NCI-H1417 (cell line): ENCODE measurements at regions not wholly inside any gene's neighbourhood (a gene's known extent, or its start where the extent isn't known, plus 50 kb on each side); places are given as distances from the start of the nearest gene placed in this dataset.
"Not testable (repeated sequence)": the region's sequence is repeated elsewhere in the genome, so short reads cannot be mapped to it uniquely, and the experiment has no call there.

Experiments used
- DNase-seq, 3 experiments: peaks; one replicate each; lab custom pipeline; 2025; lab: John Stamatoyannopoulos, UW

- no peak for DNase-seq
Observed at GRCh38 chr2:128613876-128614275, 295.2 kb upstream of the HS6ST1 start.

GRCh38 chr2:128614907-128615306, 296.2 kb upstream of the HS6ST1 start:
- not testable (repeated sequence) for DNase-seq

GRCh38 chr2:128615571-128615970, 296.9 kb upstream of the HS6ST1 start:
- DNase-seq: no peak

- DNase-seq: no peak
Observed at GRCh38 chr2:128617029-128617590, 298.4 kb upstream of the HS6ST1 start.

- DNase-seq: no peak
Observed at GRCh38 chr2:128617661-128618060, 299.0 kb upstream of the HS6ST1 start.

DNA sequence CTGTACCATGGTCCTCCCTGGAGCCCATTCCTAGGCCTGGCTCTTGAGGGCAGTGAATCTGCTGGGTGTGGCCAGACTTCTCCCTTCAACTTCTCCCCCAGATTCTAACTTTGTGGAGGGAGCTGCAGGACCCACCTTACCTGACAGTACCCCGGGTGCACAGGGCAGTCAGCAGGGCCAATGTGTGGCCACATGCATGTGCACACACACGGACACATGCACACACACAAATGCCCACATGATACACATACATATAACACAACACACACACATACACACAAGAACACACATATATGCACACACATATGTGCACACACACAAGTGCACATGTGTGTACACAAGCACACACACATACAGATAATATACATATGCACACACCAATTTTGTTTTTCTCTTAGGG, 300.0 kb upstream of the HS6ST1 start:
- DNase-seq: no peak

DNA sequence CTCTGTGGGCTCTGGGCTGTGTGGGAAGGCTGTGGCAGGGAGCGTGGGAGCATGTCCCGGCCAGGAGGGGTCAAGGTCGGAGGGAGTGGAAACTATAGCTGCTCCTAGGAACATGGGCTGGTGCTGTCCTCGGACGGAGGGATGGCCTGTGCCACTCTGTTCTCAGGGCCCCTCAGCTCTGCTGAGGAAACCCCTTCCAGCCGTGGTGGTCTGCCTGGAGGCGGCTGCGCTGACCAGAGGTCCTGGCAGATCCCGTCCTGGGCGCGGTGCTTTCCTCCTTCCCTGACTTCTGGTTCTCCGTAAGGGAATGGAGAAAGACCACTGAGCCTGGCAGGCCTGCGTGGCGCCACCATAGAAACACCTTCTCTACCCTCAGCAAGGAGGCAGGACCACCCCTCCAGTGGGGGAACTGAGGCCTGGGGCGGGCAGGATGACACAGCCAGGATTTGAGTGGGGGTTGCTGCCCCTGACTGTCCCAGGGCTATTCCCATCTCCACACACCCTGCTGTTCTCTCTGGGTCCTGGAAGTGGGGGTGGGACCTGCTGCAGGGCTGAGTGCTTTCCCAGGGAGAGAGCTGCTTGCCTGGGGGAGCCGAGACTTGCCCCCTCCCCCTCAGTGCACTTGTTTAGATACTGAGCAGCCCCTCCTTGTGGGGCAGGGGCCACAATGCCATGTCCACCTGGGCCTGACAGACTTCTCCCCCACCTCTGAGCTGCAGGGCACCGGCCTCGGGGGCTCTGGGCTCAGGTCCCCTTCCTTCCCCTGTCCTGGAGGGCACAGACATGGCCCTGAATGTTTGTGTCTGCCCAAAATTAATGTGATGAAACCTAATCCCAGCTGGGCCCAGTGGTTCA, 301.0 kb upstream of the HS6ST1 start:
- DNase-seq: no peak

GRCh38 chr2:128621074-128621473, 302.4 kb upstream of the HS6ST1 start:
- DNase-seq: no peak

GRCh38 chr2:128622371-128622770, 303.7 kb upstream of the HS6ST1 start:
- DNase-seq: no peak

DNA sequence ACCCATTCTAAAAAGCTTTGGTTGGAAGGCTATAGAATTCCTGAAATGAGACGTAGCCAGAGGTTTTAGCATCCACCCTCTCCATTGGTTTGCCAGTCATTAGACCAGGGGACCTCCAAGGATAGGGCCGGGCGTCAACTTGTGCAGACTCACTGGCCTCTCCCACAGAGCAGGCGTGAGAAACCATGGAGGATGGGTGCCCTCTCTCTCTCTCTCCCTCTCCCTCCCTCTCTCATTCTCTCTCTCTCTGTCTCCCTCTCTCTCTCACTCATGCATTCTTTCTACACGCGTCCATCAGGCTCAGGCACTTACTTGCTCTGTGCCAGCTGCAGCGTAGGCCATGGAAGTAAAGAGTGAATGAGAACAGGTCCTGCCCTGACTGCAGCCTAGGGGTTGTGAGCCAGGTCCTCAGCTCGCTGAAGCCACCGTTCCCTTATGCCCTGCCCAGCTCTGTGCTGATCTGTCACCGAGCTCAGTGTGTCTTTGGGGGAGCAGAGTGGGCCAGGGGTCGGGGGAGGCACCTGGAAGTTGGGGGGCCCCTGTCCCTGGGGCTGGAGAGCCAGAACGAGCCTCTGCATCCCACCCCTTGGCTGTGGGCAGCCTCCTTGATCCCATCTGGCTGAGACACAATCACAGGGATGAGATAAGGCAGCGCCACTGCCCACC, 304.4 kb upstream of the HS6ST1 start:
- DNase-seq: no peak

DNA sequence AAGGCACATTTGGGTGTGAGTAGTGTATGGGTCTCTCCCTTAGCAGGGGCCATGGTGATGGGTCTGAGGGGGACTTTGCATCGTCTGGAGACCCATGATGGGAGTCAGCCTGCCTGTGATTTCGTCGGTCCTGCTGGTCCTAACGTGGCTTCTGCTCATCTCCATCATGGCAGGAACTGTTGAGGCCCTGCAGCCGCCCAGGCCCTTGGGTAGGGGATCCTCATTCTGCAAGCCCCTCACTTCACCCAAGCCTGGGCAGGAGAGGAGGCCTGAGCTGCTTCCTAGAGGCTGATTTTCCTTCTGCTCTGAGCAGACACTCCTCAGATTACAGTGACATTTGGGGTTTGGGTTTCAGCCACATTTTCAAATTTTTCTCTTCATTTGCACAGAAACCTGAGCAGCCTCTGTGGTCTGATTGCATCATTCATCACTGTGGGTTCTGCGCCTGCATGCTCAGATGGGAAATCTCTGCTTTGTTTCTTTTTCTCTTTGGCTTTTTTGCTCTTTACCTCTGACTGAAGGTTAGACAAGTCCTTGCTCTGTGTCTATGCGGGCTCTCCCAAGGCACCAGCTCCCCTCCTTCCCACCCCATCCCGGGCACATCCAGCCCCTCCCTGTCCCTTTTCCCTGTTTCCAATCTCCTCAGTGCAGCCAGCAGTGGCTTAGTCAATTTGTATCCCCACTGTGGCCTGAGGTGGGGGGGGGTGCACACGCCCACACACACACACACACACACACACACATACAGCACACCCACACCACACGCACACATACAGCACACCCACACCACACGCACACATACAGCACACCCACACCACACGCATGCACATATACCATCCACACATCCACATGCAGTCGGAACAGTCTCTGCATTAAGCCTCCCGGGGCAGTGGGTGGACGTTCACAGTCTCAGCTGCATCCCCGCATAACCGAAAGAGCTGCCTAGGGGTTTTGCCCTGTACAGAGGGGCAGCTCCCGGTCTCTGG, 305.4 kb upstream of the HS6ST1 start:
- peak in 1 of 3 experiments; percentile 4 for DNase-seq

DNA sequence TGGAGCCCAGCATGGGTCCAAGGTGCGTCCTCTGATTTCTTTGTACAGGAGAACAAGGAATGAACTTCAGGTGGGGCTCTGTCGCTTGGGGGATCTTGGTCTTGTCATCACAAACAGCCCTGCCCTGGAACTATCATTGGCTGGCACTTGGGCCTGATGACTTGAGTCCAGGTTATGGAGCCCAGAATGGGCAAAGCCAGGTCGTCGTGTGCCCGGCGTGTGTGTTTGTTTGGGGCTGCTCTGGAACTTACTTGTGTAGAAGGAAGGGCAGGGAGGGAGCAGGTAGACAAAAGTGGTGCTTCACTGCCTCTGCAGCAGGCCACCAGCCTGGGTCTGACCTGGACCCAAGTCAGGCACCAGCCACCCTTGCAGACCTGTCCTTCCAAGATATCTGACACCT, 306.3 kb upstream of the HS6ST1 start:
- no peak for DNase-seq

- DNase-seq: no peak
Observed at GRCh38 chr2:128625421-128625820, 306.8 kb upstream of the HS6ST1 start.

DNA sequence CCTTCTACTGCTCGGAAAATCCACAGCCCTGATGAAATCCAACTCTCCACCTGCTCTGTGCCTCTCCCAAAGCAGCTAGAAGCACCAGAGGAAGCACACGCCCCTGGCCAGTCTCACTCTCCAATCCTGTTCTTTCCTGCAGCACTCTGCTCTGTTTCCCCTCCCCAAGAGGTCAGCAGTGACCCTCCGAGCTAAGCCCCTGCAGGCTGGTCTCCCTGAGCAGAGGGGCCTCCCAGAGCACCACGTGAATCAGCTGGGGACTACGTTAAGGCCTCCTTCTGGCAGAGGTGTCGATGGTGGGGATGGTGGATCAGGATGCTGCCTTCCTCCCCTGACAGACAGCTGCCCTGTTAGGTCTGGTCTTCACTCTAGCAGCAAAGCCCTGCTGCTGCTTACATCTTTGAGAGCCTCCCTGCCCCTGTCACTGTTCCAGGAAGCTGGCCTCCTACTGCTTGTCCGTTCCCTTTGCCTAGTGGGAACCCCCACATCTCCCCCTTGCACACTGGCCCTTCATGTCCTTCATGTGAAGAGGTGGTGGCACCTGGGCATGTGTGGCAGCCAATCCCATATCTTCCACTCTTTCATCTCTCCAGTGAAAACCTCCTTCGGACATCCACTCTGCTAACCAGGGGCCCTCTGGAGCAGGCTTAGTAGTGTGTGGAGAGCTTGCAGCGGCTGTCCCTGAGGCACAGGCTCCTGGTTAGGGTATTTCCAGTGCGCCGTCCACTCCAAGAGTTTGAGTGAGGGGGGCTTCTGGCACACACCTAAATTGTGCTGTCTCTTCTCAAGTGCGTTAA, 307.5 kb upstream of the HS6ST1 start:
- DNase-seq: no peak

DNA sequence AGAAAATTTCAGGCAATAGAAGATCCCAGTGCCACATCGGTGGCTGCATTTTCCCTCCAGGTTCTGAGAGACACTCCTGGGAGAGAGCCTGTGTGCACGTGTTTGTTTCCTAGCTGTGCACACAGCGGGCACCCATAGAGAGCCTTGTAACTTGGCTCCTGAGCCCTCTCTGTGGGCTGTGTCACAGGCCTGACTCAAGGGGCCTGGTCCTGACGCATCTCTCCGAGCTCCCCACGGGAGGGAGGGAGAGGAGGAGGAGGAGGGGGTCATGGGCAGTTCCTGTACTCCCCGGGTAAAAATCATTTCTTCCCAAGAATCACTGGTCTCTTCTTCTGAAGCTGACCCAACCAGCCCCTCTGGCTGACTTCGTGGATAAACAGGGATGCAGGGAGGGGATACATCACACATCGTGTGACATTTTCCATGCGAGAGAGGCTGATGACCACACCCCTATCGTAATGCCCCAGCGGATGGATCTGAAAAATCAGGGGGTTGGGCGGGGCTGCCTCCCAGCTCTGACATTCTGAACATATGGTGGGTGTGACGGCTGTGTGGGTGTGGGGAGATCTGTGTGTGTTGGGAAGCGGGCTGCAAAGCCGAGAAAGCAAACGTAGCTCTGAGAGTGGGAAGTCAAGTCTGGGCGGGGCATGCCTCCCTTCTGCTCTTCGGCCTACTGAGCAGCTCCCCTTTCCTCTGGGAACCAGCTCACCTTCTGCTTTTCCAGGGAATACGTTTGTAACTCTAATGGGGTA, 308.3 kb upstream of the HS6ST1 start:
- no peak for DNase-seq

DNA sequence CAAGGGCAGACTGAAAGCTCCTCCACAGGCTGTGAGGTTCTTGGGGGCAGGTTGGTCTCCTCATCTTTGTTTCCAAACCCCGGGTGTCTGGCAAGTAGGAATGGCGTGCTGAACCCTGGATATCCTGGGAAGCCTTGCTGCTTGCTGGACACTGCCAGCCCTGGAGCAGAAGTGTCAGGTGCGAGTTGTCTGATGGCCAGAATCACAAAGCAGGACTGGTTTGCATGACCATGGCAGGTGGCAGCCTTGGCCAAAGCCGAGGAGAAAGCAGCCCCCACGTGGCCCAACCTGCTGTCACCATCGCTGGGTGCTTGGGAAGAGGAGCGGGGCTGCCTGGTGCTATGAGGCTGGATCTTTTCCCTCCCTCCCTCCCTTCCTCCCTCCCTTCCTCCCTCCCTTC, 309.5 kb upstream of the HS6ST1 start:
- no peak for DNase-seq

DNA sequence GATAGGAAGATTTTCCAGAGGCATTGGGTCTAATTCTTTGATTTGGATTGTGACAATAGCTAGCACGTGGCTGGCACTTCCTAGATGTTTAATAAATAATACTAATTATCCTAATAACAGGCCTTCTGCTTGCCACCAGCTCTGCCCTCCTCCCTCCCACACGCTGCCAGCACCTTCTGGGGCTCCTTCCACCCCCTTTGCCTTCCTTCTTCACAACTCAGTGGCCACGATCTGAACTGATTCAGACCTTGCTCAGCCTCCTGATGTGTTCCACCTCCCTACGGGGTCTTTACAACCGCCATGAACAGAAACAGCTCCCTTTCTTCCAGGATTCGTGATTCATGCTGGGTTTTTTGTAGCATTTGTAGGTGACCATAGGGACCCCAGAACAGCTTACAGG, 310.3 kb upstream of the HS6ST1 start:
- DNase-seq: no peak

- peak in 1 of 3 experiments; percentile 4 for DNase-seq
Observed at GRCh38 chr2:128630974-128631697, 312.5 kb upstream of the HS6ST1 start.

- DNase-seq: no peak
Observed at GRCh38 chr2:128631698-128632500, 313.2 kb upstream of the HS6ST1 start.
